ENCODE measurements at regions not wholly inside any gene's neighbourhood (a gene's known extent, or its start where the extent isn't known, plus 50 kb on each side); places are given as distances from the start of the nearest gene placed in this dataset.

- no peak for TF ChIP-seq NRF1 (conservative IDR thresholded peaks at IDR 0.05 in 1 of 2, IDR thresholded peaks at IDR 0.05 in 1 of 2)
- no peak for TF ChIP-seq MEF2A (IDR thresholded peaks at IDR 0.05; ENCODE audit: control insufficient read depth, low read depth, low read length)
- TF ChIP-seq CTCF (IDR thresholded peaks at IDR 0.05 in 2 of 3, conservative IDR thresholded peaks at IDR 0.05 in 1 of 3; ENCODE audit: insufficient read depth in 2 of 3, low read depth in 1 of 3, low read length in 3 of 3) = no peak
- no peak for TF ChIP-seq ZNF511 (CRISPR knock-in tag; IDR thresholded peaks at IDR 0.05)
Observed at GRCh38 chr12:82210882-82211281, 147.3 kb downstream of the CCDC59 start.

Measured in K562 (cell line).